GM18867 (cell line): ENCODE measurements at regions not wholly inside any gene's neighbourhood (a gene's known extent, or its start where the extent isn't known, plus 50 kb on each side); places are given as distances from the start of the nearest gene placed in this dataset.

Experiments used
- ATAC-seq: cut with Tn5 transposase; IDR thresholded peaks from one replicate; pipeline ENCODE4 v1.9.1; 2021; ENCODE audit warnings: mild to moderate bottlenecking, moderate library complexity; ENCODE audit not compliant: unreplicated experiment

DNA sequence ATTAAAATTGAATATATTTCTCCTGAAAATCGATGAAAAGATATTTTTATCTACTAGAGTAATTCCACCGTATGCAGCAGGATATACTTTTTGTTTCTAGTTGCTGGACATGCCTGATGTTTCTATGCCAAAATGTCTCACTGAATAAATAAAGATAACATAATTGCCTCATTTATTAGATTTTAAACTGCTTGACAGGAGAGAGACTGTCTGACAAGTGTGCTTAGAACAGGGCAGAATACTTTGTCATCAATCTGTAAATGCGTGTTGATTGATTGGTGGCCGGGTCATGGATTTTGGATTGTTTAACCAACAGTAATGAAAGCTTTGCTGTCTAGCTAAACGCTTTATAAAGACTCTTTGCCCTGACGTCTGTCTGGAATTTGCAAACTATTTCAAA, 339.0 kb downstream of the CHRM3 start:
- ATAC-seq = no peak

DNA sequence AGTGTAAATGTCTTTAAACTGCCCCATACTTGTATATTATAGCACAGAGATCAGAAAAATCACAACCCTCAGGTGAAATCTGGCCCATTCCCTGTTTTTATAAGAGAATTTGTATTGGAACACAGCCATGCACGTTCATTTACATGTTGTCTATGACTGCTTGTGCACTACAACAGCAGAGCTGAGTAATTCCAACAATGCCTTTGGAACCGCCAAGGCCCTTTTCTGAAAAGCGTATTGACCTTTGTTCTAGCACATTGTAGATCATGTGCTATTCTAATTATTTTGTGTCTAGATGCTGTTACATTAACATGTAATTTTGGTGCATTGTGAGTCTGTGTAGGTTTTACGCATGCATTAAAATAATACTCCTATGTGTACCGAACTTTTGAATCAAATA, 339.6 kb downstream of the CHRM3 start:
- ATAC-seq = no peak

DNA sequence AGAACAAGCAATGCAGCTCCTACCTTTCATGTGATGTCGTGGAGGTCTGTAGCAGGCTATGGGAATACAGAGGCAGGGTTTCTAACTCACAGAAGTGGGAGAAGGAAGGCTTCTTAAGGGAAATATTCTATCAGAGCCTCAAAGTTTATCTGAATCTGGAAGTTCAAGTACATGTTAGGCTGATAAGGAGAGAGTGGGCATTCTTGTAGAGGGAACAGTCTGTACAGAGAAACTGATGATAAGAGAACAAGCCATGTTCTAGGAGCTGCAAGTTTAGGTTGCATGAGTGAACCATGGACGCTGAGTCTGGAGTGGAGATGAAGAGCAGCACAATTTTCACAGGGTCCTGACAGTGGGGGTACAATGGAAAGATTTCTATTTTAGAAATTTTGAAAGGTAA, 344.0 kb downstream of the CHRM3 start:
- ATAC-seq = no peak

DNA sequence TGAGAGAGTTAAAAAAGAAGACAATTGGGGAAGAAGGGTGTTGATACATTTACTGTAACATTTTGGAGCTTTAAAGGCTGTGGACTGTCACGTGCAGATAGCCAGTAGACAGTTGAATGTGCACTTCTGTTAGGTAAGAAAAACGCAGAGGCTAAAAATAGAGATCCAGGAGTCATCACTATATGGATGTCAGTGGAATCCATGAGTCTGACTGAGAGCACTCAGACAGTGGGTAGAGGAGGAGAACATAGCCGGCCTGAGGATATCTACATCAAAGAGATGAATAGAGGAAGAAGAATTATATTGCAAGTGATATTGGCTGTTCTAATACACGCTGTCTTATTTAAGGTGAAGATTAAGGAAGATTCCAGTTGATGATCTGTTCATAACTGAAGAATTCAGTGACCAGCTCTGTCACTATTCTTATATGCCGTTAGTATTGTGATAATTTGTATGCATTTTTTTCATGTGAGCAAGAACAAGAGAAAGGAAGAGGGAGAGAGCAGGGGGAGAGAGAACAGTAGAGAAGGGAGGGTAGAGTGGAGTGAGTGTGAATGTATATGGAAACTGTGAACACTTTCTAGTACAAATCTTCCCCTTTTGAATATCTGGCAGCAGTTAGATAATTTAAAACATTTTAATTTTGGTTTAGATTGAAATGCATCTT, 344.8 kb downstream of the CHRM3 start:
- no peak for ATAC-seq

DNA sequence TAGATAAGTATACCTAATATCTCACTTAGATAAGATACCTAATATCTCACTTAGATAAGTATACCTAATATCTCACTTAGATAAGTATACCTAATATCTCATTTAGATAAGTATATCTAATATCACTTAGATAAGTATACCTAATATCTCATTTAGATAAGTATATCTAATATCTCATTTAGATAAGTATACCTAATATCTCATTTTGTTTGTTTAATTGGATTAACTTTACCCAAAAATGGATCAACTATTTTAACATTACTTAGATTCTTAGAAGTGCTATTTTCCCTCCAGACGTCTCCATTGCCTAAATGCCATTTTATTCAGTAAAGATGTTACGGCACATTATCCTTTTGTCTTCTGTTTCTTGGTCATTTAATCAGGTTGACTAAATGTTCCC, 346.4 kb downstream of the CHRM3 start:
- no peak for ATAC-seq

DNA sequence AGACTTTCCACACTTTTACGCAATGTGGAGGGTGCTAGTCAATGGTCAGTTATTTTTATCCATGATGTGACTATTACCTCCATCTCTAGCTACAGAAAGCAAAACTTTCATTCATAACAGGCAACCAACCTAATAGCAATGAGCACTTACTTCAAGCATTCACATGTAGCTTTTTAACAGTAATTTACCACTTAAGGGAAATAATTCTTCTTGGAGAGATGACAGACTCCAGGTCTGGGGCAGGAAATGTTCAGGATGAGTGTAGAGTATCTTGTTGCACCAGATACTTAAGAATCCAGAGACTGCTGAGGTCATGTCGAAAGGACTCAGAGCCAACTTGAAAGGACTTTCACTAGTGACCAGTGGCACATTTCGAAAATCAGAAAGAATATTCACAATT, 347.6 kb downstream of the CHRM3 start:
- no peak for ATAC-seq

DNA sequence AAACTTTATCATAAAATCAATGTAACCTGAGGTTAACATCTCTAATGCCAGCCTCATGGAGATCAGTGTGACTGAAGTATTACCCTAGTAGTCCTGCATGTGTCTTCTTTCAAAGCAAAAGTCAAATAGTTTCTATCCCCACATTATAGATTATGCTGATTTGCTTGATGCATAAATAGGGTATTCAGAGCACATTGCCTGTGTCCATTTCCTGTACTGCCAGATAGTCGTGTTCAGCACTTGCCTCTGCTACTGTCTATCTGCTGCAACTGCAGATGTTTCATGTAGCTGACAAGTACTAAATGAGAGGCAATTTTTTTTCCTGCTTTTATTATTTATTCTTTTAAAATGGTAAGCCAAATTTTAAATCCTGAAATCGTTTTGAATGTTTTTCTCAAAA, 348.7 kb downstream of the CHRM3 start:
- no peak for ATAC-seq

DNA sequence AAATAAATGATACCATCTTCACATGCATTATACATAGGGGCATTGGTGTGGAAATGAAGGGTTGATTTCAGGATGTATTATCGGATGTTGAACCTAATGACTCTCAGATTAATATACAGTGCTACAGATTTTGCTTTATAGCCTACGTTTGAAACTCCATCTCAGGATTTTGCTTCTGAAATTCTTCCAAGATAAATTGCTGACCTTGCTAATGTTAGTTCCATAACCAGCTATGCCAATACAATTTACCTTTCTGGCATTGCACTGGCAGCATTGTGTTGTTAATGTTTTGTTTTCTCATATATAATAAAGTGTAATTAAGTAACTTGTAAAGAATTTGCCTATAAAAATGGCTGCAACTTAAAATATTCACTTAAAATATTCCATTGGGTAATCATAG, 350.1 kb downstream of the CHRM3 start:
- ATAC-seq = no peak

DNA sequence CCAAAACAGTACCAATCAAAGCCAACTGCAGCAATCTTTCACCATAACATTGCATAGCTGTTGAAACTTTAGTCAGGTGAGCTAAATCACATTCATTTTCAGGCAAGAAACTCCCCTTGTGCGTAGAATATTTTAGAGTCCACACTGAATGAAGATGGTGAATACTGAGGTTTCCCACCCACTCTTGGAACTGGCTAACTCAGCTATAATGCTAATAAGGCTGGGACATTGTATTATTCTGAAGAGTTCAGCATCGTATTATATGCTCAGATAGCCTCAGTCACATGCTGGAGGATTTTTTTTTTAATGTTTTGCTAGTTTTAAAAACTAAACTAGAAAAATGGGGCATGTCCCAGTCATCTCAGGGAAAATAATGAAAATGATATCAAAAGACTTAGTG, 352.3 kb upstream of the FMN2 start:
- ATAC-seq = no peak

DNA sequence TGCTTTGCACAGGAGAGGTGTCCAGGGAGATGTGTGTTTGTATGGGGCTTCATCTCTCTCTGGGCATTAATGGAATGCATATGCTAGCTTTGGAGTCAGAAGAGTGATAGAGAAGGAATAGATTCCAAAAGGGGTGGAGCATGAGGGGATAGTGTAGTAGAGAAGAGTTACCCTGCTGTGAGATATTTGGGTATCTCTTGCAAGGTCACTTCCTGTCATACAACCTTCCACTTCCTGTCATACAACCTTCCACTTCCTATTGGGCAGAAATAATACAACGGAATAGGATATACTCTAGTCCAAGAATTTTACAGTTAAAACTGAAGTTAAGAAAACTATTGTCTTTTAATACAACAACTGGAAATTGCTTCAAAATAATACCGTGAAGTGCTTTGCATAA, 351.8 kb upstream of the FMN2 start:
- no peak for ATAC-seq

DNA sequence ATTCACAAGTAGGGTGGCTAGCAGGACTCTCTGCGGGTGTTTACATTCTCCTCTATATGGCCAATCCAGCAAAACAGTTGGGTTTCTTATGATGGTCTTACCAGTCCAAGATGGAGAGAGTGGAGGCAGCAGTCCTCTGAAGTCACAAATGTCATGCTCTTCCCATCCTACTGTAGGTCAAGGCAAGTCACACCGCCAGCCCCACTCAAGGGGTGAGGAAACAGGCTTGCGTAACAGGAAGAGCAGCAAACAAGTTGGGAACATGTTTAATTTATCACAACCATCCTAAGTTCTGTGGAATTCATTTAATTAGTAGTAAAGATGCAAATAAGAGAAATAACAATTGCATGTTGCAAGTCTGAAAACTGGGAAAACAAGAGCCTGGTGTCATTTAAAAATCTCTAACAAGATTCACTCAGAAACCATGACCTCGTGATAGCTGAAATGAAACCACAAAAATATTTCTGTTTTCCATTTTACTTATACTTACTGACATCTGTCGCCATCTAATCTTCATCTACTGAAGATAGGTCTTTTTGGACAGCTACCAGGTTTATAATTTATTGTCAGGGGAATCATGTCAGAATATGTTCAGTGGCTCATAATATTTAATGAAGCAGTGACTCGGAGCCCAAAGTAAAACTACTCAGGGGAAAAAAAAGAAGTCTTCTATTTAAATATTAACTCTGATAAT, 349.1 kb upstream of the FMN2 start:
- no peak for ATAC-seq

DNA sequence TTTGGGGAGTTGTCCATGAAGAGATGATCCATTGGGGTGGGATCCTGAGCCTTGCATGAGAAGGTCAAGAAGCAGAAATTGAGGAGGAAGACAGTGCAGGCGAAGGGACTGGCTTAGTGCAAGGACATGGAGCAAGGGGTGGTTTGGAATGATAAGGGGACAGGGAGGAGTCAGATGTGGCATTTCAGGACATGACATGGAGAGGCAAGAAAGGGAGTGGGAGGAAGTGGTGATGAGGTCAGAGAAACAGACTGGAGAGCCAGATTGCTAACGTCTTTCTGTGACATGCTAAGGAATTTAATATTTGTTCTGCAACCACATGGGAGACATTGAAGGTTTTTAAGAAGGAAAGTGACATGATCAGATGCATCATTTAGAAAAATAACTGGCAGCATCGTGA, 346.8 kb upstream of the FMN2 start:
- no peak for ATAC-seq

DNA sequence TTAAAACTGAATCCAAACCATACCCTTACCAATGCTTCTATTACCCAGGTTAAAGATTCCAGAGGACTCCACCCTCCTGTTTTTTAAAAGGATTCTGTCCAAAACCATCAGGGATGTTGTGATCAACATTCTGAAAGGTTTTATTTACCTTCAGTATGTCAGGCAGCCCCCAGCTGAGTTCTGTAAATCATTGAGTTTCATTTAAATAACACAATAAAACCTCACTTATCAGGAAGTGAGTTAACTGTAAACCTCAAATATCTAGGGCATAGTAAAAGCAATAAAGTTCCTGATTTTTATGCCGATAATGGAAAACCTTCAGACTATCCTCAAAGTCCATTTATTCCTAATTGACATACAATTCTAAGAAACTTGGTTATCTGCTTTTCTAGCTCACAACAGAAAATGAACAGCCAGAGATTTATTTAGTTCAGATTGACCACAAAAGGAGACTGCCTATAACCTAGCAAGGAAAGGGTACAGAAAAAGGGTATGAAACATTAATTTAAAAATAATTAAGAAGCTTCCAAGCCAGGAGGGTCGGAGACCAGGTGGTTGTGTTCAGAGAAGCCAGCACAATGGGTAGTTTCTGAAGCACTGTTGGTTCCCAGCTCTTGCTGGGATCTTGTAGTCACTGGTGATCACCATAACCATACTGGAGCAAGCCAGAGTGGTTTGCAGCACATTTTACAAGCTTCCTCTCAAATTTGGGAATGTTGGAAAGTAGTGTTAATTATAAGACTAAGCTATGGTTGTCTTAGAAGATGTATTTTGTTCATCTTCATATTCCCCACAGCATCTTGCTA, 336.4 kb upstream of the FMN2 start:
- ATAC-seq = no peak

DNA sequence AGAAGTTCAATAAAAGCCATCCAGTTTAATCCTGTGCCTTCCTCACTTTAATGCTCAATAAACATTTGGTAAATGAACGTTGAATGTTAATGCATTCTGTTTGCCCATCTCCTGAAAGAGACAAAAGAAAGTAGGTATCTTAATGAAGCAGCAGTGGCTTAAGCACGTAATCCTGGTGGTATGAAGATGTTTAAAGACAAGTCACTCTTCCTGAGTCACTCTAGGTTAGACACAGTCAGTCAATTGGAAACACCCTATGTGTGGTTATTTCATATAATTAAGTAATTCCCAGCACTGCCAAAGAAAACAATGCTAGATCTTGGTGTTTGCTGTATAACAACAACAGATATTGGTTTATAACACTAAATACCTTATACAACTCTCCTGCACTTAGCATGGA, 334.0 kb upstream of the FMN2 start:
- ATAC-seq = no peak

DNA sequence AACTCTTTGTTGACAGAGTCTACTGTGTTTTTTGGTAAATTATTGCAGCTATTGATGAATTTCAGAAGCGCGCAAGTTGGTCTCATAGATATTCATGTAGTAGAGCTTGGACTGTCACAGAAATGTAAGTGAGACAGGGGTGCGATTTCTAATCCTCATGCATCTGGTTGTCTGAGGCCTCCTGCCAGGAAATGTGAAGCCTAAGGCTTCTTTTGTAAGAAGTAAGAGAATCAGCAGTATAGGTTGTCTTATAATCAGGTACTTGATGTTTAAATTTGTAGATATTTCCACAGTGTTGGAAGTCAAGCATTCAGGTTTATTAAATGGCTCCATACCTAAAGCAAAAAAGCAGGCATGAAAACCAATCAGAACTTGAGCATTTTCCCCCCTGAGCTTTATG, 332.9 kb upstream of the FMN2 start:
- no peak for ATAC-seq

DNA sequence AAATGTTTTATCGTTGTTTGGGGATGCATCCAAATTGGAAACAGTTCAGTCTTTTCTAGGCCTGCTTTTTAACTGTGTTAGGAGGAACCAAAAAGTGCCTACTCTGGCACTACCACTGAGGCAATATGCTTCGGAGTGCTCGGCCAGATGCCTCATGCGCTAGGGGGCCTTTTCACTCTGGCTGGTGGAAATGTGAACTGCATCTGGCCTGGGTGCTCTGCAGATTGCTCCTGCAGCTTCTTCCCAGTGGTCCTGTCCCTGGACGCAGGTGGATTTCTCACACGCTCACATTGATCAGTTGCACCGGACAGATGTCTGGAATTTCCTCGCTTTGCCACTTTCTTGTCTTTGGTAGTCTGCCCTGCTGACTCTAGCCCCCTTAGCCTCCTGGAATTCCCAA, 330.2 kb upstream of the FMN2 start:
- ATAC-seq = no peak

DNA sequence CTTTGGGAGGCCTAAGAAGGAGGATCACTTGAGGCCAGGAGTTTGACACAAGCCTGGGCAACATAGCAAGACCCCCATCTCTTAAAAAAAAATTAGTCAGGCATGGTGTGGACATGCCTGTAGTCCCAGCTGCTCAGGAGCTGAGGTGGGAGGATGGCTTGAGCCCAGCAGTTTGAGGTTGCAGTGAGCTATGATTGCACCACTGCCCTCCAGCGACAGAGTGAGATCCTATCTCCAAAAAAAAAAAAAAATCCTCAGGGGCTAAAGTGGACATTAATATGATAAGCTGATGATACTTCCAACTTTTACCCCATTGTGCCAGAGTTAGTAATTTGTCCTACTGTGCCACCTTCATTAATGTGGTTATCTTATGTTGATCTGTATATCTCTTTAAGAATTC, 327.8 kb upstream of the FMN2 start:
- no peak for ATAC-seq

DNA sequence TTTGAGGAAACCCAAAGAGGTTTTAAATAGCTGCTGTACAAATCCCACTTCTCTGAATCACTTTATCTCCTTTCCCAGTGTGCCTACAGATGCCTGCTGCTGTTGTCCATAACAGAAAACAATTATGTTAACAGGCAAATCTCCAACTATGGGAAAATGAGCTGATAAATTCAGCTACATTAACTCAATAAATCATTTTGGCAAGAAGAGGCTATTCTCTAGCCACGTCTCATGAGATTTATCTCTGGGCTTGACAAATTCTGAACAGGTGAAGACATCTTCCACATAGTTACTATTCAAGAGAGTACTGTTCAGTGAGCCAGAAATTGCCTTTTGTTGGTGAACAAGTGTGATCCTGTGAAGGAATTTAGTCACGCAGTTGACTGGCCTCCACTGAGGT, 327.1 kb upstream of the FMN2 start:
- ATAC-seq = no peak

DNA sequence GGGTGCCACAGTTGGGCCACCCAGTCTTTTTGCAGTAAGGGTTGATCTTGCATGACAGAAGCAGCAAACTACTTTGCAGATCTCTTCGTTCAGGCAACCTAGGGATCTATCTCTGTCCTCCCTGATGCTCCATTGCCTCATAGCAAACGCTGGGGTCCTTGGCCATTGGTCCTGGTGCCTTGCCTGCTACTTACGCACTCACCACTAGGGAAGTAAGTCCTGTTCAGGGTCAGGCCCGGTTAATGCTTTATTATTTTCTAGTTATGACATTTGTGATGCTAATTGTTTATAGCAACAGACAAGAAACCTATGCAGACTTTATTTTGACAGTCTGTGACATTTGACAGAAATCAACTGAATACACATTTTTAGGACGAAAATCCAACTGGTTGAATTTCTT, 326.5 kb upstream of the FMN2 start:
- no peak for ATAC-seq

DNA sequence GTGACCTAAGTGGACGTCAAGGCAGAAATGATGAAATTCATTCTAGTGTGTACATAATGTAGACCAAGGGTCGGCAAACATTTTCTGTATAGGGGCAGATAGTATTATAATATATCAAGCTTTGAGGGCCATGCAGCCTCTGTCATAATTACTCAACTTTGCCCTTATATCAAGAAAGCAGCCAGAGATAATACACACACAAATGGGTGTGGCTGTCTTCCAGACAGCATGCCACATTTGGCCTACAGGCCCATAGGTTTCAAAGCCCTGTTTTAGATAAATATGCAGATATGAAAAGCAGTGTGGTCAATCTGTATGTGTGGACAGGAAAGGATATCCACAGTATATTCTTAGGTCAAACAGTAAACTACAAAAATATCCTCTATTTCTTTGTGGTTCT, 320.1 kb upstream of the FMN2 start:
- ATAC-seq = no peak

DNA sequence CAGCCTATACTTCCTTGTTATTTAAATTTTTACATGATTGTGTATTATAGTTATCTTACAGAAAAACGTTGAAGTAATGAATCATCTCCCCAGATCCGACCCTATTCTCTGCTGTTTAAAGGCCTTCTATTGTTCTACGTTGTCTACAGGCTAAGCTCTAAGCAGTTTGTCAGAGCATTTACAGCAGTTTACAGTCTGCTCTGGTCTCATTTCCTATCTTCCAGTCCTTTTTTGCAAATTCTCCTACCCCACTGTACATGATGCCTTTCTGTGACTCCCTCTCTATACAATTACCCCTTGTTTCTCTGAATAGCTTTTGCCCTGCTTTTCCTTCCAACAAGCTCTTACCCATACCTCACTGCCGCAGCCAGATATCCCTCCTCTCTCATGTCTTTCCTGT, 319.2 kb upstream of the FMN2 start:
- ATAC-seq = no peak

DNA sequence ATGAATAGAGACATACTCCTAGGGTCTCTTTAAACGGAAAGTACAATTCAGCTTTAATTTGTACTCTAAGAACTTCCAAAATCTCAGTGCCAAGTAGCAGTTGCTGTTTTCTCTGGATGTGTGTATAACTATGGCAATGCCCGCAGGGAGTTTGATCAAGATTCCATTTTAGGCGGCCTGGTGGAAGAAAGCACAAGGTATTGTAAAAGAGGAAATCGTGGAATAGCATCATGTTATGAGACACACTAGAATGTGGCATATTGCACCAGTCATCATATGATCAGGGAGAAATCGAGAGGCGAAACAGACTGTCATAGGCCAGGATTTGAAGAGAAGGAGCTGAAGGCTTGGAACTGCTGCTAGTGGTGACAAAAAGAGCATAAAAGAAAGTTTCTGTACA, 316.2 kb upstream of the FMN2 start:
- ATAC-seq = no peak
